Epithelial cell of esophagus (primary cell): ENCODE measurements at regions not wholly inside any gene's neighbourhood (a gene's known extent, or its start where the extent isn't known, plus 50 kb on each side); places are given as distances from the start of the nearest gene placed in this dataset.
"Not testable (repeated sequence)": the region's sequence is repeated elsewhere in the genome, so short reads cannot be mapped to it uniquely, and the experiment has no call there.

Experiments
- DNase-seq: peaks from one replicate; pipeline ENCODE4 v3.0.0; 2010; ENCODE audit warnings: low read depth
- H3K4me3 ChIP-seq: 2 replicates; pipeline ENCODE4 v1.5.1; 2011; ENCODE audit warnings: mild to moderate bottlenecking, low read length, control low read depth
- CTCF ChIP-seq: IDR thresholded peaks from 2 replicates; pipeline ENCODE4 v1.5.1; 2011; ENCODE audit warnings: low read depth, mild to moderate bottlenecking, low read length, control low read depth, inconsistent platforms; ENCODE audit not compliant: insufficient read depth; ENCODE audit errors: missing control alignments

DNA sequence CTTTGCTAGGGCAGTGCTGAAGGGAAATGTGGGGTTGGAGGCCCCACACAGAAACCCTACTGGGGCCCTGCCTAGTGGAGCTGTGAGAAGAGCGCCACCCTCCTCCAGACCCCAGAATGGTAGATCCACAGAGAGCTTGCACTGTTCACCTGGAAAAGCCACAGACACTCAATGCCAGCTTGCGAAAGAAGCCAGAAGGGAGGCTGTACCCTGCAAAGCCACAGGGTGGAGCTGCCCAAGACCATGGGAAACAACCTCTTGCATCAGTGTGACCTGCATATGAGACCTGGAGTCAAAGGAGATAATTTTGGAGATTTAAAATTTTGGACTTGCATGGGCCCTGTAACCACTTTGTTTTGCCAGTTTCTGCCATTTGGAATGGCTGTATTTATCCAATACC, 615.4 kb upstream of the MIR17HG start:
- peak; percentile 42 for TF ChIP-seq CTCF
- peak; percentile 37 for DNase-seq
- no peak overlapping the region for H3K4me3 ChIP-seq

DNA sequence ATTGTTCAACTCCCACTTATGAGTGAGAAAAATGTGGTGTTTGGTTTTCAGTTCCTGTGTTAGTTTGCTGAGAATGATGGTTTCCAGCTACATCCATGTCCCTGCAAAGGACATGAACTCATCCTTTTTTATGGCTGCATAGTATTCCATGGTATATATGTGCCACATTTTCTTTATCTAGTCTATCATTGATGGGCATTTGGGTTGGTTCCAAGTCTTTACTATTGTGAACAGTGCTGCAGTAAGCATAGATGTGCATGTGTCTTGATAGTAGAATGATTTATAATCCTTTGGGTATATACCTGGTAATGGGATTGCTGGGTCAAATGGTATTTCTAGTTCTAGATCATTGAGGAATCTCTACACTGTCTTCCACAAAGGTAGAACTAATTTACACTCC, 613.0 kb upstream of the MIR17HG start:
- not testable (repeated sequence) for H3K4me3 ChIP-seq, DNase-seq

- no peak for TF ChIP-seq CTCF
- no peak for DNase-seq
- H3K4me3 ChIP-seq: no peak overlapping the region
Observed at GRCh38 chr13:90738881-90739280, 608.6 kb upstream of the MIR17HG start.

DNA sequence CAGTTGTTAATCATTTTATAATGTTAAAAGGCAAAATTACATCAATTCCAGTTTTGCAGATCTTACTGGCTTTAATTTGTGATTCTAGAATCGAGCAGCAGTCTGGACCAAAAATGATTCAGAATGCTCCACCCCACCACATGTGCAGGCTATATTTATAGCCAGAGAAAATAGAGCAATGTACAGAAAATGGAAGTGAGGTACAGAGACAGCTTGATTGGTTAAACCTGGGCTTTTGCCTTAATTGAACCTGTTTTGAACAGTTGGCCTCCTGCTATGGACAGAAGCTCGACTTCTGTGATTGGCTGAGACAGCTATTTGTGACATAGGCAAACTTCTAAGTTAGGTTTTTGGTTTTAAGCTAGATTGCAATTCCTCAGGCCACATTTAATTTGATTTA, 607.4 kb upstream of the MIR17HG start:
- DNase-seq: no peak
- H3K4me3 ChIP-seq: no peak overlapping the region
- TF ChIP-seq CTCF: no peak

GRCh38 chr13:90742381-90742780, 605.1 kb upstream of the MIR17HG start:
- DNase-seq: no peak
- no peak overlapping the region for H3K4me3 ChIP-seq
- no peak for TF ChIP-seq CTCF

DNA sequence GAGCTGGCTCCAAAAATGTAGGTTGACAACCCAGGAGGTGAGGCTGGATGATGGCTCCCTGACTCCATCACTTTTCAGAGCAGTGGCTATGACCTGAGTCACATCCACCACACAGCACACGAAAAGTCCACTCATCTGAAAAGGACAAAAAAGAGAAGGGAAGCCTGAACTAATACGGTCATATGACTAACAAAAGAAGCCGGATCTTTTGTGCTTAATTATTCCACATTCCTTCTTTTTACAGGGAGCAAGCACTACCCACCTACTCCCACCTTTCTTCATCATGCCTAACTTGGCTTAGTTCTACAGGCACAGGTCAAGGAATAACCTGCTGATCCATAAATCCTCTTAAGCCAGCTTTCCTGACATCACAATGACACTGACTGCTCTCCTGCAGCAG, 601.3 kb upstream of the MIR17HG start:
- no peak for TF ChIP-seq CTCF
- no peak overlapping the region for H3K4me3 ChIP-seq
- DNase-seq: no peak

DNA sequence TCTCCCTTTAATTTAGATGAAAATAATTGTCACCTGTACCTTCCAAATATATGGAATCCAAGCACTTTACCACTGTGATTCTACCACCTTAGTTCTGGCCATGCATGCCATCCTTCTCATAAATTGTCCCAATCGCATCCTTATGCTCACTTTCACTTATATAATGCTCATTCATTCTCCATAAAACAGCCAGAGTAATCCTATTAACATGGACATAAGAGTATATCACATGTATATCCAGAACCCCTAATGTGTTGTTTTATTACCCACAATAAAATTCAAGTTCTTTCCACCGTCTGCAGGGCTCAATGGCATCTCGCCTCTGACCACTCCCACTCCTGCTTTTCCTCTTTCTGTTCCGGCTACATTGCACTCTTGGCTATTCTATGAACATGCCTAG, 597.5 kb upstream of the MIR17HG start:
- DNase-seq: no peak
- no peak for TF ChIP-seq CTCF
- no peak overlapping the region for H3K4me3 ChIP-seq

- TF ChIP-seq CTCF: no peak
- no peak overlapping the region for H3K4me3 ChIP-seq
- no peak for DNase-seq
Observed at GRCh38 chr13:90751026-90751425, 596.5 kb upstream of the MIR17HG start.
